WTC11 (cell line): ENCODE measurements at regions not wholly inside any gene's neighbourhood (a gene's known extent, or its start where the extent isn't known, plus 50 kb on each side); places are given as distances from the start of the nearest gene placed in this dataset.

Source experiments
- ATAC-seq: fragments of 200-7000 bp; cut with Tn5 transposase; 2 replicates; pipeline ENCODE4 v1.10.0; 2021; ENCODE audit warnings: mild to moderate bottlenecking, moderate library complexity
- CTCF ChIA-PET: fragments of 300-600 bp; sonication (Branson Sonifier 250); formaldehyde crosslinking; loops from one replicate; lab custom pipeline; 2021; ENCODE audit warnings: antibody characterized with exemption; lab: Charles Lee
- POLR2A ChIA-PET: fragments of 350-600 bp; sonication (Branson Sonifier 250); formaldehyde crosslinking; loops from one replicate; lab custom pipeline; 2021; ENCODE audit warnings: antibody characterized with exemption; lab: Charles Lee
- DNase-seq: peaks from one replicate; pipeline ENCODE4 v3.0.0; 2021; ENCODE audit warnings: low spot score
- H3K27ac Mint-ChIP-seq: 2 replicates; pipeline ENCODE4 v1.8.0; 2021; ENCODE audit warnings: mixed read lengths
- H3K27me3 Mint-ChIP-seq: 2 replicates; pipeline ENCODE4 v1.8.0; 2021; ENCODE audit warnings: low read depth, mild to moderate bottlenecking, moderate library complexity, mixed read lengths
- H3K36me3 Mint-ChIP-seq: 2 replicates; pipeline ENCODE4 v1.8.0; 2021; ENCODE audit warnings: mixed read lengths
- H3K4me1 Mint-ChIP-seq: 2 replicates; pipeline ENCODE4 v1.8.0; 2022; ENCODE audit warnings: mixed read lengths
- H3K4me3 Mint-ChIP-seq: 2 replicates; pipeline ENCODE4 v1.8.0; 2021; ENCODE audit warnings: mild to moderate bottlenecking, moderate library complexity, mixed read lengths
- H3K9me3 Mint-ChIP-seq: 2 replicates; pipeline ENCODE4 v1.8.0; 2021; ENCODE audit warnings: mixed read lengths
- ATF1 ChIP-seq: sonication (generic); formaldehyde crosslinking; IDR thresholded peaks from 2 replicates; pipeline ENCODE4 v1.8.1; 2023; ENCODE audit warnings: mild to moderate bottlenecking, moderate library complexity, missing genetic modification reagents
- CREM ChIP-seq: sonication (generic); formaldehyde crosslinking; IDR thresholded peaks from 2 replicates; pipeline ENCODE4 v1.8.1; 2022; ENCODE audit warnings: mild to moderate bottlenecking, missing genetic modification reagents, moderate library complexity
- EMX1 ChIP-seq: fragments of 250-450 bp; sonication (Bioruptor Pico); IDR thresholded peaks from 2 replicates; pipeline ENCODE4 v1.8.0; 2021; ENCODE audit warnings: mild to moderate bottlenecking
- FOXJ3 ChIP-seq: sonication (generic); formaldehyde crosslinking; IDR thresholded peaks from 2 replicates; pipeline ENCODE4 v1.9.0; 2021; ENCODE audit warnings: missing genetic modification reagents, mild to moderate bottlenecking, borderline replicate concordance
- FOXP1 ChIP-seq: sonication (generic); formaldehyde crosslinking; IDR thresholded peaks from 2 replicates; pipeline ENCODE4 v1.8.0; 2022; ENCODE audit warnings: missing genetic modification reagents, mild to moderate bottlenecking, moderate library complexity, borderline replicate concordance
- GTF2I ChIP-seq: fragments of 250-450 bp; sonication (Bioruptor Pico); conservative IDR thresholded peaks from 2 replicates; pipeline ENCODE4 v1.4.0; 2021; ENCODE audit warnings: mild to moderate bottlenecking
- NFYB ChIP-seq: sonication (generic); formaldehyde crosslinking; conservative IDR thresholded peaks from 2 replicates; pipeline ENCODE4 v1.8.0; 2022; ENCODE audit warnings: low read depth, missing genetic modification reagents
- NR2C2 ChIP-seq: sonication (generic); formaldehyde crosslinking; IDR thresholded peaks from 2 replicates; pipeline ENCODE4 v1.8.0; 2022; ENCODE audit warnings: mild to moderate bottlenecking, missing genetic modification reagents
- OVOL2 ChIP-seq: fragments of 250-450 bp; sonication (Bioruptor Pico); IDR thresholded peaks from 2 replicates; pipeline ENCODE4 v1.9.0; 2021; ENCODE audit warnings: mild to moderate bottlenecking, borderline replicate concordance
- PRRX2 ChIP-seq: fragments of 250-450 bp; sonication (Bioruptor Pico); IDR thresholded peaks from 2 replicates; pipeline ENCODE4 v1.8.0; 2021; ENCODE audit warnings: mild to moderate bottlenecking
- SMAD3 ChIP-seq: sonication (generic); formaldehyde crosslinking; IDR thresholded peaks from 2 replicates; pipeline ENCODE4 v1.8.0; 2022; ENCODE audit warnings: missing genetic modification reagents, mild to moderate bottlenecking, borderline replicate concordance
- TEAD1 ChIP-seq: sonication (generic); formaldehyde crosslinking; IDR thresholded peaks from 2 replicates; pipeline ENCODE4 v1.8.0; 2022; ENCODE audit warnings: mild to moderate bottlenecking, missing genetic modification reagents
- ZNF121 ChIP-seq: sonication (generic); formaldehyde crosslinking; IDR thresholded peaks from 2 replicates; pipeline ENCODE4 v1.8.0; 2023; ENCODE audit warnings: missing genetic modification reagents
- ZNF263 ChIP-seq: sonication (generic); formaldehyde crosslinking; IDR thresholded peaks from 2 replicates; pipeline ENCODE4 v1.8.1; 2022; ENCODE audit warnings: low read depth, mild to moderate bottlenecking, moderate library complexity, missing genetic modification reagents
- ZNF317 ChIP-seq: sonication (generic); formaldehyde crosslinking; IDR thresholded peaks from 2 replicates; pipeline ENCODE4 v1.8.1; 2023; ENCODE audit warnings: low read depth, mild to moderate bottlenecking, moderate library complexity, missing genetic modification reagents, borderline replicate concordance
- TF ChIP-seq, protein P1 (sequence below): sonication (generic); formaldehyde crosslinking; conservative IDR thresholded peaks from 2 replicates; pipeline ENCODE4 v1.8.1; 2022; ENCODE audit warnings: mild to moderate bottlenecking, missing genetic modification reagents
- TF ChIP-seq, protein P2 (sequence below): sonication (generic); formaldehyde crosslinking; IDR thresholded peaks from 2 replicates; pipeline ENCODE4 v1.8.1; 2022; ENCODE audit warnings: low read depth, missing genetic modification reagents, borderline replicate concordance
- TF ChIP-seq, protein P3 (sequence below): sonication (generic); formaldehyde crosslinking; IDR thresholded peaks from 2 replicates; pipeline ENCODE4 v1.8.0; 2022; ENCODE audit warnings: mild to moderate bottlenecking, missing genetic modification reagents
- TF ChIP-seq, protein P4 (sequence below): fragments of 200-600 bp; IDR thresholded peaks from 2 replicates; pipeline ENCODE4 v1.8.0; 2022; ENCODE audit warnings: antibody characterized with exemption
- TF ChIP-seq, protein P5 (sequence below): sonication (generic); formaldehyde crosslinking; IDR thresholded peaks from 2 replicates; pipeline ENCODE4 v1.8.0; 2022; ENCODE audit warnings: mild to moderate bottlenecking, missing genetic modification reagents
- TF ChIP-seq, protein P6 (sequence below): sonication (generic); formaldehyde crosslinking; IDR thresholded peaks from 2 replicates; pipeline ENCODE4 v1.8.0; 2022; ENCODE audit warnings: missing genetic modification reagents

DNA sequence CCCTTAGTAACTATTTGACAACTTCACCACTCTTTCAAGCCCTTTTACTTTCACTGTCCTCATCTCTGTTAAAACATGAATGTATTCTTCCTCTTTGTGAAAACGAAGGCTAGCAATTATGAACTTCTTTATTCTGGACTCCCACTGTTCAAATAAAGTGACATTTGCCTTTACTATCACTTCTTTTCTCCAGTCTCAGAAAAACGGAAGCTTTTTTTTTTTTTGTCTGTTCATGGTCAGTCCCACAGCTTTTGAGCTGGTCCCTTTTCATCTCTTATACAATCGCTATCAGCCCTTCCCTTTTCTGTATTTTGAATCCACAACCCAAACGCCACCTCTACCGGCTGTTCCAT, 327.7 kb downstream of the DKK2 start:
- DNase-seq, result no peak
- Mint-ChIP-seq H3K9me3 (peaks cover 13% of the 10 kb centered on the region), H3K27me3 (no peaks in the 10 kb centered on the region), H3K4me1 (no peaks in the 10 kb centered on the region), H3K4me3 (no peak overlapping the region), H3K36me3 (no peaks in the 10 kb centered on the region), H3K27ac (no peak overlapping the region)
- CTCF ChIA-PET, result no interaction called here
- no peak for TF ChIP-seq FOXJ3
- POLR2A ChIA-PET, result no interaction called here
- no peak for ATAC-seq

DNA sequence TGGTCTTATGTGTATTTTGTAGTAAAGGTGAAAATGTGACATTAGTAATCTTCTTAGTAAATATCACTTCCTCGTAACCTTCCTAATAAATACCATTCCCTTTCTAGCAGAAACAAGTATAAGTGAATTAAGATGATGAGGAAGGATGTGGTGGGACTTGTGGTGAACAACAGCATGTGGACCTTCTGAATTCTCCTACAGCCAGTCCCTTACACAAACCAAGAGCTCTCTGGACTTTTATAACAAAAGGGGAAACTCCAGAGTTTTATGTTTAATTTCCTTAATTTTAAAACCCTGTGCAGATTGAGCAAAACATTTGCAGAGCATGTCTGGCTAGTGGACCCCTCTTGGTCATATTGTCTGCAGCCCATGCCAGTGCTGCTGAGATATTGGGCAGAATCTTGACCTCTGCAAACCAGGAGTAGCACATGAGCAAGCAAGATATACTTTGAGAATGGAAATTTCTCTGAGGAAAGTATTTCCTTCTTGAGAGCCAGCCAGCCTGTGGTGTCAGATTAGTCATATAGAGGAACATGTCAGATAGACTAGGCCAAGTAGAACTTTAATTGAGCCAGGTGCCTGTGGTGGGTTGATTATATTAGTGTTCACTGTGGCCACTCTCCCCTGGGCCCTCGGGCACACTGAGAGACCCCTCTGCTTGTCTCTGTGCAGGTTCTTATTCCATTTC, 328.2 kb downstream of the DKK2 start:
- H3K36me3 Mint-ChIP-seq, result no peaks in the 10 kb centered on the region
- POLR2A ChIA-PET, result no interaction called here
- CTCF ChIA-PET, result no interaction called here
- no peak for ATAC-seq
- peaks cover 18% of the 10 kb centered on the region for H3K9me3 Mint-ChIP-seq
- H3K27ac Mint-ChIP-seq, result no peak overlapping the region
- TF ChIP-seq SMAD3 (CRISPR knock-in tag), result no peak
- TF ChIP-seq FOXJ3, result no peak
- no peak for TF ChIP-seq PRRX2 (CRISPR knock-in tag)
- no peak for TF ChIP-seq OVOL2 (CRISPR knock-in tag)
- no peaks in the 10 kb centered on the region for H3K4me1 Mint-ChIP-seq
- H3K27me3 Mint-ChIP-seq, result no peaks in the 10 kb centered on the region
- H3K4me3 Mint-ChIP-seq, result no peak overlapping the region
- no peak for DNase-seq

DNA sequence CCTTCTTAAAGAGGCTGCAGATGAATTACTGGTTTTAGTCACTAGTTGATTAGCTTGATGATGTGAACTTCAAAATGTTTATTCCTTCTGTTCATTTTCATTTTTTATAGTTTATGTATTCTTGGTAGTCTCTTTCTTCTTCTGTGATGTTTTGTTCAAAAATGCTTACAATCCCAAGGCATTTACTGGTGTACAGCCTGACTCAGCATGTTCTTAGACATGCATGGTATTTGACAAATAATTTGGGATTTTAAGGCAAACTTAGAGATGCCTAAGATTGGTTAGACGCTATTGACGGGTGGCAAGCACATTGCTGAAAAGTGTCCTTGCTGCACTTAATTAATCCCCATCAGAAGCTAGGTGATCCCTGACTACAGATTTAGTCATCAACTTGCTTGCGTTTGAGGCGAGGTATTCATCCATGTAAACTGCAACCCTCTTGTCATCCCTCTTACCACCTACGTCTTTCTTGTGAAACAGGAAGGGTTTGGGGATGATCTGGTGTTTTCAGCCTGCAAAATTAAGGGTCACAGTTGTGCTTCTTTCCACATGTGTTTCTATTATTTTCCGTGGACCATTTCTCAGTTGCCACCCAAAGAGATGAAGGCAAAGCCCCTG, 331.8 kb downstream of the DKK2 start:
- ATAC-seq, result no peak
- no peaks in the 10 kb centered on the region for H3K36me3 Mint-ChIP-seq
- no peak overlapping the region for H3K27ac Mint-ChIP-seq
- TF ChIP-seq, protein P1, sequence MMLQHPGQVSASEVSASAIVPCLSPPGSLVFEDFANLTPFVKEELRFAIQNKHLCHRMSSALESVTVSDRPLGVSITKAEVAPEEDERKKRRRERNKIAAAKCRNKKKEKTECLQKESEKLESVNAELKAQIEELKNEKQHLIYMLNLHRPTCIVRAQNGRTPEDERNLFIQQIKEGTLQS (CRISPR knock-in tag), result no peak
- TF ChIP-seq, protein P2, sequence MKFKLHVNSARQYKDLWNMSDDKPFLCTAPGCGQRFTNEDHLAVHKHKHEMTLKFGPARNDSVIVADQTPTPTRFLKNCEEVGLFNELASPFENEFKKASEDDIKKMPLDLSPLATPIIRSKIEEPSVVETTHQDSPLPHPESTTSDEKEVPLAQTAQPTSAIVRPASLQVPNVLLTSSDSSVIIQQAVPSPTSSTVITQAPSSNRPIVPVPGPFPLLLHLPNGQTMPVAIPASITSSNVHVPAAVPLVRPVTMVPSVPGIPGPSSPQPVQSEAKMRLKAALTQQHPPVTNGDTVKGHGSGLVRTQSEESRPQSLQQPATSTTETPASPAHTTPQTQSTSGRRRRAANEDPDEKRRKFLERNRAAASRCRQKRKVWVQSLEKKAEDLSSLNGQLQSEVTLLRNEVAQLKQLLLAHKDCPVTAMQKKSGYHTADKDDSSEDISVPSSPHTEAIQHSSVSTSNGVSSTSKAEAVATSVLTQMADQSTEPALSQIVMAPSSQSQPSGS (CRISPR knock-in tag), result no peak
- TF ChIP-seq ZNF263 (CRISPR knock-in tag) (no peak), TEAD1 (no peak), ZNF317 (CRISPR knock-in tag) (no peak)
- H3K4me3 Mint-ChIP-seq, result no peak overlapping the region
- DNase-seq, result no peak
- ChIA-PET POLR2A (no interaction called here), CTCF (interaction anchor here (1.2 kb wide), 1 partner anchor 13 kb away, joined by 3 read pairs; no protein-coding TSS in a partner anchor)
- H3K9me3 Mint-ChIP-seq, result peaks cover 23% of the 10 kb centered on the region
- H3K4me1 Mint-ChIP-seq, result no peaks in the 10 kb centered on the region
- no peaks in the 10 kb centered on the region for H3K27me3 Mint-ChIP-seq

DNA sequence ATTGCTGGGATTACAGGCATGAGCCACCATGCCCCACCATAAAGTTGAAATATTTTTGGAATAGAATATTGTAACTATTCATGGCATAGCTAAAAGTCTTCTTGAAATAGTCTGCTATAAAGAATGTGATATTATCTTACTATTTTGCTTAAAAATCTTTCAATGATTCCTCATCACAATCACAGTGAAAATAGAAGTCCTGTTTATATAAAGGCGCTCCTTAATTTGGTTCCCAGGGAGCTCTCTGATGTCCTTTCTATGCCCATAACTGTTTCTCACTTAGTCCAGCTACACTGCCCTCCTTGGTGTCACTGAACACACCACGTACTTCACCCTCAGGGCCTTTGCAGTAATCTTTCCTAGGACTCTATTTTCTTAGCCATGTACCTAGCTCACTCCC, 331.7 kb upstream of the GIMD1 start:
- ChIA-PET POLR2A (no interaction called here), CTCF (no interaction called here)
- no peak overlapping the region for H3K4me3 Mint-ChIP-seq
- no peak for ATAC-seq
- no peaks in the 10 kb centered on the region for H3K4me1 Mint-ChIP-seq
- TF ChIP-seq ATF1 (CRISPR knock-in tag) (no peak), FOXP1 (CRISPR knock-in tag) (no peak), ZNF121 (no peak), EMX1 (CRISPR knock-in tag) (no peak), CREM (CRISPR knock-in tag) (no peak), NR2C2 (CRISPR knock-in tag) (no peak), NFYB (CRISPR knock-in tag) (no peak), SMAD3 (CRISPR knock-in tag) (no peak), FOXJ3 (no peak), GTF2I (CRISPR knock-in tag) (no peak)
- TF ChIP-seq, protein P3, sequence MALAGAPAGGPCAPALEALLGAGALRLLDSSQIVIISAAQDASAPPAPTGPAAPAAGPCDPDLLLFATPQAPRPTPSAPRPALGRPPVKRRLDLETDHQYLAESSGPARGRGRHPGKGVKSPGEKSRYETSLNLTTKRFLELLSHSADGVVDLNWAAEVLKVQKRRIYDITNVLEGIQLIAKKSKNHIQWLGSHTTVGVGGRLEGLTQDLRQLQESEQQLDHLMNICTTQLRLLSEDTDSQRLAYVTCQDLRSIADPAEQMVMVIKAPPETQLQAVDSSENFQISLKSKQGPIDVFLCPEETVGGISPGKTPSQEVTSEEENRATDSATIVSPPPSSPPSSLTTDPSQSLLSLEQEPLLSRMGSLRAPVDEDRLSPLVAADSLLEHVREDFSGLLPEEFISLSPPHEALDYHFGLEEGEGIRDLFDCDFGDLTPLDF (CRISPR knock-in tag), result no peak
- TF ChIP-seq, protein P4, sequence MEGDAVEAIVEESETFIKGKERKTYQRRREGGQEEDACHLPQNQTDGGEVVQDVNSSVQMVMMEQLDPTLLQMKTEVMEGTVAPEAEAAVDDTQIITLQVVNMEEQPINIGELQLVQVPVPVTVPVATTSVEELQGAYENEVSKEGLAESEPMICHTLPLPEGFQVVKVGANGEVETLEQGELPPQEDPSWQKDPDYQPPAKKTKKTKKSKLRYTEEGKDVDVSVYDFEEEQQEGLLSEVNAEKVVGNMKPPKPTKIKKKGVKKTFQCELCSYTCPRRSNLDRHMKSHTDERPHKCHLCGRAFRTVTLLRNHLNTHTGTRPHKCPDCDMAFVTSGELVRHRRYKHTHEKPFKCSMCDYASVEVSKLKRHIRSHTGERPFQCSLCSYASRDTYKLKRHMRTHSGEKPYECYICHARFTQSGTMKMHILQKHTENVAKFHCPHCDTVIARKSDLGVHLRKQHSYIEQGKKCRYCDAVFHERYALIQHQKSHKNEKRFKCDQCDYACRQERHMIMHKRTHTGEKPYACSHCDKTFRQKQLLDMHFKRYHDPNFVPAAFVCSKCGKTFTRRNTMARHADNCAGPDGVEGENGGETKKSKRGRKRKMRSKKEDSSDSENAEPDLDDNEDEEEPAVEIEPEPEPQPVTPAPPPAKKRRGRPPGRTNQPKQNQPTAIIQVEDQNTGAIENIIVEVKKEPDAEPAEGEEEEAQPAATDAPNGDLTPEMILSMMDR, result no peak
- TF ChIP-seq, protein P5, sequence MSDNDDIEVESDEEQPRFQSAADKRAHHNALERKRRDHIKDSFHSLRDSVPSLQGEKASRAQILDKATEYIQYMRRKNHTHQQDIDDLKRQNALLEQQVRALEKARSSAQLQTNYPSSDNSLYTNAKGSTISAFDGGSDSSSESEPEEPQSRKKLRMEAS (CRISPR knock-in tag), result no peak
- TF ChIP-seq, protein P6, sequence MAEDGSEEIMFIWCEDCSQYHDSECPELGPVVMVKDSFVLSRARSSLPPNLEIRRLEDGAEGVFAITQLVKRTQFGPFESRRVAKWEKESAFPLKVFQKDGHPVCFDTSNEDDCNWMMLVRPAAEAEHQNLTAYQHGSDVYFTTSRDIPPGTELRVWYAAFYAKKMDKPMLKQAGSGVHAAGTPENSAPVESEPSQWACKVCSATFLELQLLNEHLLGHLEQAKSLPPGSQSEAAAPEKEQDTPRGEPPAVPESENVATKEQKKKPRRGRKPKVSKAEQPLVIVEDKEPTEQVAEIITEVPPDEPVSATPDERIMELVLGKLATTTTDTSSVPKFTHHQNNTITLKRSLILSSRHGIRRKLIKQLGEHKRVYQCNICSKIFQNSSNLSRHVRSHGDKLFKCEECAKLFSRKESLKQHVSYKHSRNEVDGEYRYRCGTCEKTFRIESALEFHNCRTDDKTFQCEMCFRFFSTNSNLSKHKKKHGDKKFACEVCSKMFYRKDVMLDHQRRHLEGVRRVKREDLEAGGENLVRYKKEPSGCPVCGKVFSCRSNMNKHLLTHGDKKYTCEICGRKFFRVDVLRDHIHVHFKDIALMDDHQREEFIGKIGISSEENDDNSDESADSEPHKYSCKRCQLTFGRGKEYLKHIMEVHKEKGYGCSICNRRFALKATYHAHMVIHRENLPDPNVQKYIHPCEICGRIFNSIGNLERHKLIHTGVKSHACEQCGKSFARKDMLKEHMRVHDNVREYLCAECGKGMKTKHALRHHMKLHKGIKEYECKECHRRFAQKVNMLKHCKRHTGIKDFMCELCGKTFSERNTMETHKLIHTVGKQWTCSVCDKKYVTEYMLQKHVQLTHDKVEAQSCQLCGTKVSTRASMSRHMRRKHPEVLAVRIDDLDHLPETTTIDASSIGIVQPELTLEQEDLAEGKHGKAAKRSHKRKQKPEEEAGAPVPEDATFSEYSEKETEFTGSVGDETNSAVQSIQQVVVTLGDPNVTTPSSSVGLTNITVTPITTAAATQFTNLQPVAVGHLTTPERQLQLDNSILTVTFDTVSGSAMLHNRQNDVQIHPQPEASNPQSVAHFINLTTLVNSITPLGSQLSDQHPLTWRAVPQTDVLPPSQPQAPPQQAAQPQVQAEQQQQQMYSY, result no peak
- no peak for DNase-seq
- H3K36me3 Mint-ChIP-seq, result no peaks in the 10 kb centered on the region
- H3K27me3 Mint-ChIP-seq, result no peaks in the 10 kb centered on the region
- H3K27ac Mint-ChIP-seq, result no peak overlapping the region
- H3K9me3 Mint-ChIP-seq, result peaks cover 23% of the 10 kb centered on the region
